Activated effector memory CD4-positive, alpha-beta T cell treated with Interleukin-2 at 50 U/mL for 16 hours (primary cell): ENCODE measurements at regions not wholly inside any gene's neighbourhood (a gene's known extent, or its start where the extent isn't known, plus 50 kb on each side); places are given as distances from the start of the nearest gene placed in this dataset.

Experiments
- DNase-seq: peaks from one replicate; pipeline ENCODE4 v3.0.0-alpha.2; 2020

- no peak for DNase-seq
These were observed 359.8 kb downstream of the DUSP10 start for GRCh38 chr1:221381910-221382623.

- DNase-seq = no peak
These were observed 349.4 kb downstream of the DUSP10 start for GRCh38 chr1:221392453-221392852.

GRCh38 chr1:221394011-221394544 lies 347.8 kb downstream of the DUSP10 start:
- no peak for DNase-seq

- no peak for DNase-seq
These were observed 345.4 kb downstream of the DUSP10 start for GRCh38 chr1:221396526-221396925.

GRCh38 chr1:221397141-221397540 lies 344.7 kb downstream of the DUSP10 start:
- DNase-seq = no peak

- DNase-seq = no peak
These were observed 344.3 kb downstream of the DUSP10 start for GRCh38 chr1:221397606-221398005.

GRCh38 chr1:221405146-221405545 lies 336.7 kb downstream of the DUSP10 start:
- no peak for DNase-seq

GRCh38 chr1:221408117-221408803 lies 333.6 kb downstream of the DUSP10 start:
- no peak for DNase-seq

- DNase-seq = no peak
These were observed 330.6 kb downstream of the DUSP10 start for GRCh38 chr1:221411283-221411682.

GRCh38 chr1:221414772-221415539 lies 326.9 kb downstream of the DUSP10 start:
- DNase-seq = no peak

- no peak for DNase-seq
These were observed 326.2 kb downstream of the DUSP10 start for GRCh38 chr1:221415651-221416050.

- DNase-seq = no peak
These were observed 325.7 kb downstream of the DUSP10 start for GRCh38 chr1:221416142-221416541.

GRCh38 chr1:221416723-221417122 lies 325.2 kb downstream of the DUSP10 start:
- no peak for DNase-seq

GRCh38 chr1:221418346-221418745 lies 323.5 kb downstream of the DUSP10 start:
- DNase-seq = no peak

GRCh38 chr1:221419513-221420095 lies 322.3 kb downstream of the DUSP10 start:
- no peak for DNase-seq

- no peak for DNase-seq
These were observed 312.6 kb downstream of the DUSP10 start for GRCh38 chr1:221429264-221429663.

- no peak for DNase-seq
These were observed 311.5 kb downstream of the DUSP10 start for GRCh38 chr1:221430152-221430960.

- DNase-seq = no peak
These were observed 310.7 kb downstream of the DUSP10 start for GRCh38 chr1:221431068-221431651.

- DNase-seq = no peak
These were observed 309.9 kb downstream of the DUSP10 start for GRCh38 chr1:221431961-221432360.

- DNase-seq = no peak
These were observed 306.4 kb downstream of the DUSP10 start for GRCh38 chr1:221435504-221435904.

GRCh38 chr1:221437171-221437570 lies 304.7 kb downstream of the DUSP10 start:
- no peak for DNase-seq

GRCh38 chr1:221437926-221438325 lies 304.0 kb downstream of the DUSP10 start:
- no peak for DNase-seq
